IMR-90 (cell line): ENCODE measurements at regions not wholly inside any gene's neighbourhood (a gene's known extent, or its start where the extent isn't known, plus 50 kb on each side); places are given as distances from the start of the nearest gene placed in this dataset.

Experiments used
- ATAC-seq: fragments of 200-7000 bp; cut with Tn5 transposase; 2 replicates; pipeline ENCODE4 v1.9.1; 2020; ENCODE audit warnings: low read depth, mild to moderate bottlenecking, moderate library complexity
- BruUV-seq: library from RNA; stranded (reverse); fragments of 400-500 nt; replicated peaks from 2 replicates; lab custom pipeline; 2021; lab: Mats Ljungman, UMichigan
- CTCF ChIA-PET: fragments of 300-600 bp; formaldehyde crosslinking; extraction: SDS; loops from one replicate; lab custom pipeline; 2021; ENCODE audit warnings: antibody characterized with exemption; lab: Yijun Ruan, JAX
- POLR2A ChIA-PET: fragments of 300-600 bp; sonication (Branson Sonifier 250); formaldehyde crosslinking; loops from one replicate; lab custom pipeline; 2022; ENCODE audit warnings: antibody characterized with exemption; ENCODE audit not compliant: unreplicated experiment; lab: Charles Lee
- DNase-seq: peaks from one replicate; pipeline ENCODE4 v3.0.0; 2013
- H2AFZ ChIP-seq: replicated peaks from 2 replicates; pipeline ENCODE3; 2013; ENCODE audit warnings: low read length, mild to moderate bottlenecking; ENCODE audit not compliant: poor library complexity
- H2AK5ac ChIP-seq: 2 replicates; pipeline ENCODE4 v1.6.1; 2013; ENCODE audit warnings: low read depth, low read length, inconsistent platforms
- H2AK9ac ChIP-seq: replicated peaks from 2 replicates; pipeline ENCODE3; 2013; ENCODE audit warnings: mild to moderate bottlenecking, low read depth, low read length, moderate library complexity; ENCODE audit not compliant: poor library complexity
- H2BK120ac ChIP-seq: 2 replicates; pipeline ENCODE4 v1.6.1; 2013; ENCODE audit warnings: low read depth, low read length, inconsistent platforms
- H2BK15ac ChIP-seq: 3 replicates; pipeline ENCODE4 v1.6.1; 2013; ENCODE audit warnings: low read depth, low read length, inconsistent platforms
- H2BK20ac ChIP-seq: 2 replicates; pipeline ENCODE4 v1.6.1; 2013; ENCODE audit warnings: low read depth, mild to moderate bottlenecking, inconsistent platforms, low read length, moderate library complexity
- H2BK5ac ChIP-seq: 2 replicates; pipeline ENCODE4 v1.6.1; 2013; ENCODE audit warnings: mild to moderate bottlenecking, low read depth, low read length, inconsistent platforms; ENCODE audit not compliant: poor library complexity, severe bottlenecking
- H3K14ac ChIP-seq: replicated peaks from 2 replicates; pipeline ENCODE4 v1.6.1; 2013; ENCODE audit warnings: low read depth, low read length, inconsistent platforms
- H3K18ac ChIP-seq: 2 replicates; pipeline ENCODE4 v1.6.1; 2013; ENCODE audit warnings: low read depth, low read length, control low read depth
- H3K23ac ChIP-seq: 2 replicates; pipeline ENCODE4 v1.6.1; 2013; ENCODE audit warnings: low read depth, low read length, inconsistent platforms
- H3K27ac ChIP-seq: 2 replicates; pipeline ENCODE4 v1.5.1; 2013; ENCODE audit warnings: mild to moderate bottlenecking, control low read depth, low read length; ENCODE audit not compliant: insufficient read depth
- H3K27me3 ChIP-seq: 2 replicates; pipeline ENCODE4 v1.6.1; 2013; ENCODE audit warnings: low read length; ENCODE audit not compliant: control insufficient read depth, insufficient read depth
- H3K36me3 ChIP-seq: 2 replicates; pipeline ENCODE4 v1.6.1; 2013; ENCODE audit warnings: low read length, mixed read lengths; ENCODE audit not compliant: control insufficient read depth, insufficient read depth
- H3K4ac ChIP-seq: 2 replicates; pipeline ENCODE4 v1.6.1; 2013; ENCODE audit warnings: low read depth, low read length, inconsistent platforms
- H3K4me1 ChIP-seq: 2 replicates; pipeline ENCODE4 v1.6.1; 2013; ENCODE audit warnings: low read length, mixed read lengths; ENCODE audit not compliant: control insufficient read depth, insufficient read depth
- H3K4me2 ChIP-seq: 2 replicates; pipeline ENCODE4 v1.6.1; 2013; ENCODE audit warnings: low read depth, mild to moderate bottlenecking, control low read depth, low read length, moderate library complexity
- H3K4me3 ChIP-seq: 2 replicates; pipeline ENCODE4 v1.5.1; 2013; ENCODE audit warnings: low read depth, mild to moderate bottlenecking, control low read depth, low read length, moderate library complexity; ENCODE audit not compliant: insufficient read depth
- H3K56ac ChIP-seq: 2 replicates; pipeline ENCODE4 v1.6.1; 2013; ENCODE audit warnings: low read length, inconsistent platforms; ENCODE audit not compliant: insufficient read depth; ENCODE audit errors: extremely low read depth
- H3K79me1 ChIP-seq, 2 experiments: 2 replicates each; pipeline ENCODE4 v1.6.1; 2013; ENCODE audit warnings: low read length in 2 of 2, inconsistent platforms in 1 of 2, low read depth in 1 of 2
- H3K9ac ChIP-seq: 2 replicates; pipeline ENCODE4 v1.6.1; 2013; ENCODE audit warnings: low read depth, low read length, control low read depth
- H3K9me1 ChIP-seq: 2 replicates; pipeline ENCODE4 v1.6.1; 2013; ENCODE audit warnings: low read length, inconsistent platforms; ENCODE audit not compliant: insufficient read depth
- H3K9me3 ChIP-seq: 2 replicates; pipeline ENCODE4 v1.6.1; 2013; ENCODE audit warnings: low read length; ENCODE audit not compliant: control insufficient read depth, insufficient read depth
- H4K20me1 ChIP-seq: 2 replicates; pipeline ENCODE4 v1.6.1; 2013; ENCODE audit warnings: low read length, inconsistent platforms; ENCODE audit not compliant: insufficient read depth
- H4K5ac ChIP-seq: 2 replicates; pipeline ENCODE4 v1.6.1; 2013; ENCODE audit warnings: mild to moderate bottlenecking, low read depth, low read length, control low read depth
- H4K8ac ChIP-seq, 2 experiments: 2 replicates each; pipeline ENCODE4 v1.6.1; 2013; ENCODE audit warnings: low read depth in 2 of 2, low read length in 2 of 2, control low read depth in 1 of 2, inconsistent platforms in 1 of 2
- H4K91ac ChIP-seq: 2 replicates; pipeline ENCODE4 v1.6.1; 2013; ENCODE audit warnings: low read depth, low read length, inconsistent platforms; ENCODE audit not compliant: insufficient read depth
- CHD1 ChIP-seq: IDR thresholded peaks from 2 replicates; pipeline ENCODE4 v1.6.1; 2012; ENCODE audit warnings: low read depth, low read length, improper control_type of control experiment
- ELK1 ChIP-seq: fragments of 150-350 bp; IDR thresholded peaks from 2 replicates; pipeline ENCODE4 v1.6.1; 2016; ENCODE audit warnings: low read depth, mild to moderate bottlenecking, low read length, moderate library complexity, borderline replicate concordance
- FOS ChIP-seq: fragments of 150-350 bp; IDR thresholded peaks from 2 replicates; pipeline ENCODE4 v1.6.1; 2016; ENCODE audit warnings: low read depth, low read length
- MAZ ChIP-seq: IDR thresholded peaks from 2 replicates; pipeline ENCODE4 v1.6.1; 2012; ENCODE audit warnings: low read depth, mild to moderate bottlenecking, low read length, improper control_type of control experiment, moderate library complexity, borderline replicate concordance
- POLR2A ChIP-seq: IDR thresholded peaks from 2 replicates; pipeline ENCODE4 v1.6.1; 2012; ENCODE audit warnings: mild to moderate bottlenecking, low read depth, low read length
- RFX5 ChIP-seq: IDR thresholded peaks from 2 replicates; pipeline ENCODE4 v1.8.0; 2012; ENCODE audit warnings: low read depth, mild to moderate bottlenecking, low read length, moderate library complexity
- SMC3 ChIP-seq: fragments of 150-350 bp; IDR thresholded peaks from 2 replicates; pipeline ENCODE4 v1.6.1; 2016; ENCODE audit warnings: low read depth, mild to moderate bottlenecking, antibody characterized with exemption, low read length, moderate library complexity
- USF2 ChIP-seq: fragments of 150-350 bp; IDR thresholded peaks from 2 replicates; pipeline ENCODE4 v1.6.1; 2017; ENCODE audit warnings: mild to moderate bottlenecking, antibody characterized with exemption, low read length, low read depth
- WGBS, 2 experiments: methylation state at CpG; one replicate each; pipeline versions ENCODE4 v1.1.5 to v1.1.7; 2013; ENCODE audit warnings: missing lambda C conversion rate in 2 of 2; ENCODE audit not compliant: insufficient read length in 1 of 2; ENCODE audit errors: extremely low coverage in 2 of 2; 5-methylcytosine and 5-hydroxymethylcytosine counted together
- dilution Hi-C: fragments of 300-500 bp; cut with HindIII; formaldehyde crosslinking; loops from one replicate; pipeline ENCODE4 v1.14.3; 2018; ENCODE audit warnings: low sequenced_read_pairs; ENCODE audit not compliant: unreplicated experiment
- in situ Hi-C: fragments of 300-500 bp; cut with MboI; formaldehyde crosslinking; loops from 3 replicates; pipeline ENCODE4 v1.14.3; 2019; ENCODE audit warnings: low sequenced_read_pairs, inconsistent platforms, mixed read lengths
- intact Hi-C: fragments of 100-400 bp; cut with micrococcal nuclease; formaldehyde crosslinking; loops from 2 replicates; pipeline ENCODE4 v1.10.0; 2022

- no peaks in the 10 kb centered on the region for H3K4me1 ChIP-seq
- H3K14ac ChIP-seq: no peak overlapping the region
- H3K4me2 ChIP-seq: no peak overlapping the region
- H2BK15ac ChIP-seq: no peak overlapping the region
- intact Hi-C loops (no loop called here), dilution Hi-C loops (no loop called here), in situ Hi-C loops (no loop called here)
- no peak for DNase-seq
- H3K9me3 ChIP-seq: no peaks in the 10 kb centered on the region
- H3K4me3 ChIP-seq: no peak overlapping the region
- WGBS, 2 experiments: no CpG with 5 or more reads among the region's 1 CpG
- H3K4ac ChIP-seq: no peak overlapping the region
- no peak; the same call in 1 of the 2 replicates for ATAC-seq
- H3K56ac ChIP-seq: no peak overlapping the region
- TF ChIP-seq SMC3 (no peak), CHD1 (no peak), MAZ (no peak), RFX5 (no peak), FOS (no peak), USF2 (no peak), POLR2A (no peak), ELK1 (no peak)
- H2BK20ac ChIP-seq: no peak overlapping the region
- H3K9ac ChIP-seq: no peak overlapping the region
- H3K36me3 ChIP-seq: no peaks in the 10 kb centered on the region
- H2AK5ac ChIP-seq: no peak overlapping the region
- no peak overlapping the region for H4K8ac ChIP-seq
- H2BK5ac ChIP-seq: no peak overlapping the region
- no peak overlapping the region for H3K18ac ChIP-seq
- no peak overlapping the region for H3K23ac ChIP-seq
- H4K91ac ChIP-seq: no peak overlapping the region
- no peaks in the 10 kb centered on the region for H3K9me1 ChIP-seq
- no peak overlapping the region for H2BK120ac ChIP-seq
- no TSS peak for BruUV-seq
- H4K5ac ChIP-seq: no peak overlapping the region
- H3K27me3 ChIP-seq: no peaks in the 10 kb centered on the region
- ChIA-PET POLR2A (no interaction called here), CTCF (no interaction called here)
- H4K20me1 ChIP-seq: no peaks in the 10 kb centered on the region
- H2AFZ ChIP-seq: no peak overlapping the region
- H3K79me1 ChIP-seq: no peaks in the 10 kb centered on the region
- no peak overlapping the region for H2AK9ac ChIP-seq
- H3K27ac ChIP-seq: no peak overlapping the region
Observed at GRCh38 chr1:96445302-96445701, 276.3 kb upstream of the PTBP2 start.
